SK-N-SH treated with all-trans-retinoic acid at 6 μM for 48 hours (cell line): ENCODE measurements at regions not wholly inside any gene's neighbourhood (a gene's known extent, or its start where the extent isn't known, plus 50 kb on each side); places are given as distances from the start of the nearest gene placed in this dataset.

Experiments used
- CSDC2 ChIP-seq: fragments of 250-450 bp; sonication (Bioruptor Pico); IDR thresholded peaks from 2 replicates; pipeline ENCODE4 v1.5.0; 2020; ENCODE audit warnings: mild to moderate bottlenecking, moderate library complexity
- ZC3H10 ChIP-seq: fragments of 250-450 bp; sonication (Bioruptor Pico); IDR thresholded peaks from 2 replicates; pipeline ENCODE4 v1.5.1; 2021; ENCODE audit warnings: mild to moderate bottlenecking, moderate library complexity

GRCh38 chr7:19853261-19853832, 79.9 kb upstream of the TMEM196 start:
- TF ChIP-seq ZC3H10, result no peak
- no peak for TF ChIP-seq CSDC2 (CRISPR knock-in tag)
